HG02884 (cell line): ENCODE measurements at regions not wholly inside any gene's neighbourhood (a gene's known extent, or its start where the extent isn't known, plus 50 kb on each side); places are given as distances from the start of the nearest gene placed in this dataset.

Experiments
- ATAC-seq: cut with Tn5 transposase; IDR thresholded peaks from one replicate; pipeline ENCODE4 v1.9.1; 2021; ENCODE audit warnings: mild to moderate bottlenecking, moderate library complexity; ENCODE audit not compliant: unreplicated experiment

DNA sequence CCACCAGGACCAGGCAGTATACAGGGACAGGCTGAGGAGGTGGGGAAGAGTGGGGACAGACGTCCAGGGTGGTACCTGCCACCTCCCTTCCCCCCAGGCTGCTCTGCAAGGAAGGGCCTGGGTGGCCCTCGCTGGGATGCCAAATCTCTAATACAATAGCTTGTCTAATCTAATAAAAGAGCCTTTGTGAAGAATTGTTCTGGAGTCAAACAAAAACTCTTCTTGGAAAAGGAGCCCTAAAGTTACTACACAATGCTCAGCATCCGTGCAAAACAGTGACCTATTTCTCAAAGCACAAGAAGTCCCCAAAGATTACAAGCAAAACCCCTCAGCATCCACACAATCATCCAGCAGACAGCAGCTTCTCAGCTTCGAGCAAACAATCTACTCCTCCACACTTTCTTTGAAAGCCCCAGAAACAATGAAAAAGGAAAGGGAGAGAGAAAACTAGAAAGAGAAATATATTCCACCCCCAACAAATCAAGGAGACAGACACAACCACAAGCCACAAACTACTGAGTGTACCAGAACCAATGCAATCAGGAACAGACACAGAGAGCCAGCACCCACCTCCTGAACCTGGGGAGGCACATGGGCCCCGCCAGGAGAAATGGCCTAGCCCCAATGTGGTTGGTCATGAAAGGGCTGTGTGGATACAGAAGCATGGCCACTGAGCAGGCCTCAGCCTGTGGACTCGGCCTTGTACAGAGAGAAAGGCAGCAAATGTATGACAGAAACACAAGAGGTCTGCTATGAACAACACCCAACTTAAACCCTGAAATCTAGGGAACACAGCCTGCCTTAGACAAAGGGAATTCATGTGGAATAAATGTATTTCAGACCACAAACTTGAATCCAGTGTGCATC lies 177.1 kb upstream of the CHRNA7 start:
- ATAC-seq = no peak

DNA sequence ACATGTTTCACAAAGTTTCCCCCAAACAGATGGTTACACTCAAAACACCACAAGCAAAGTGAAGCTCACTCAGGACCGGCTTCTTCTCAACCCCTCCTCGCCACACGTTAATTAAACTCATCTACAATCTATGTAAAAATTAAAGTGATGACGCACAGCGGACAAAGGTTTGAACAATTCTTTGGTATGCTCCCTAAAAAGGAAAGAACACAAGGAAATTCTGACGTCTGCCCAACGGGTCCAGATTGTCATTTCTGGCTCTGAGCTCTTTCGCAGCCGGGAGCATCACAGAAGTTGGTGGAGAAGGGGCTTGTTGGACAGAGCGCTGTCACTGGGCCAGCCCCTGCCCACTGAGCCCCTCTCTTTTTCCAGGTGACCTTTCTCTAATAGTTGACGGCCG lies 173.7 kb upstream of the CHRNA7 start:
- no peak for ATAC-seq

DNA sequence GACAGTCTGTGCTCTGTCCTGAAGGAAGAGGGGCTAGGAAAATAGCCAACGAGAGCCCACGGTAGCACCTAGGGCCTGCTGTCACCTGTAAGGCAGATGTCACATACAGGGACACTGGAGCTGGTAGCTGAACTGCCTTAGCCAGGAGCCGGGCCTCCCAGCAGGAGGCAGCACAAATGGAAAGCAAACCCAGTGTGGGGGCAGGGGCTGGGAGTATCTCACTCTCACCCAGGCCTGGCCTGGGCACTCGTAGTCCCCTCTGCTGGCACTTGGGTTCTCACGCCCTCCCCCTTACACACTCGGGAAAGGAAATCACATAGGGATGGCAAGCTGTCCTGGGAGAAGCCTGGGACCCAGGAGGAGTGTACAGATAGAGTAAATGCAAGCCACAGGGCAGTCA lies 173.1 kb upstream of the CHRNA7 start:
- no peak for ATAC-seq

DNA sequence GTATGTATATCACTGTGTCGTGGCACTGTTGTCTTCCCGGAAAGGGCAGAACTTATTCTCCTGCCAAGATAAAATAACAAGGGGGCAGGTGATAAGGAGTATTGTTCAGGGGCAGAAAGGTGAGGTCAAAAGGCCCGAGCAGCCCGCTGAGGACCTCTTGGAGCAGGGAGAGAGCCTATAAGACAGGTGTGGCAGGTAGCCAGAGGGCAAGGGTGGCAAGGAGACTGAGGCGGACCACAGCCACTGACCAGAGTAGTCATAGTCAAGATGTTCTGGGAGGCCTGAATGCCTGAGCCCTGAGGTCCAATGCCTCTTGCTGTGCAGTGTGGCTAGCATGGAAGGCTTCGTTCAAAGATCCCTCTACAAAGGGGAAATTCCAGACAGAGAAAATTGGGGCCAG lies 172.3 kb upstream of the CHRNA7 start:
- no peak for ATAC-seq

DNA sequence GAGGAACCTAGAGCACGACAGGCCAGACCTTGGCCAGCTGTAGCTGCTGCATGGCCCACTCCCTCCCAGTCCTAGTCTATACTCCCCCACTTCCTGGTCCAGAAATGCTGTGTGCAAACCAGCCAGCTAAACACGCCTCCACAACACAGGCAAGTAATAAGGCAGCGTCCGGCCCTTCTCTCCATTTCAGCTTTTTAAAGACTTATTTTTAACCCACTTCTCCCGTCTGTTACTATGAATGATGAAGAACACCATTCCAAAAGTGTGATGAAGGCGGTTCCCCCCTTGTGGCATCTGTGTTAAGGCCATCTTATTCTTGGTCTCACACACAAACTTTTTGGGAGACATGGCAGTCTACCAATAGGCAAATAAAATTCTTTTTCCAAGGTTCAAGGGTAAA lies 164.1 kb upstream of the CHRNA7 start:
- ATAC-seq = no peak

DNA sequence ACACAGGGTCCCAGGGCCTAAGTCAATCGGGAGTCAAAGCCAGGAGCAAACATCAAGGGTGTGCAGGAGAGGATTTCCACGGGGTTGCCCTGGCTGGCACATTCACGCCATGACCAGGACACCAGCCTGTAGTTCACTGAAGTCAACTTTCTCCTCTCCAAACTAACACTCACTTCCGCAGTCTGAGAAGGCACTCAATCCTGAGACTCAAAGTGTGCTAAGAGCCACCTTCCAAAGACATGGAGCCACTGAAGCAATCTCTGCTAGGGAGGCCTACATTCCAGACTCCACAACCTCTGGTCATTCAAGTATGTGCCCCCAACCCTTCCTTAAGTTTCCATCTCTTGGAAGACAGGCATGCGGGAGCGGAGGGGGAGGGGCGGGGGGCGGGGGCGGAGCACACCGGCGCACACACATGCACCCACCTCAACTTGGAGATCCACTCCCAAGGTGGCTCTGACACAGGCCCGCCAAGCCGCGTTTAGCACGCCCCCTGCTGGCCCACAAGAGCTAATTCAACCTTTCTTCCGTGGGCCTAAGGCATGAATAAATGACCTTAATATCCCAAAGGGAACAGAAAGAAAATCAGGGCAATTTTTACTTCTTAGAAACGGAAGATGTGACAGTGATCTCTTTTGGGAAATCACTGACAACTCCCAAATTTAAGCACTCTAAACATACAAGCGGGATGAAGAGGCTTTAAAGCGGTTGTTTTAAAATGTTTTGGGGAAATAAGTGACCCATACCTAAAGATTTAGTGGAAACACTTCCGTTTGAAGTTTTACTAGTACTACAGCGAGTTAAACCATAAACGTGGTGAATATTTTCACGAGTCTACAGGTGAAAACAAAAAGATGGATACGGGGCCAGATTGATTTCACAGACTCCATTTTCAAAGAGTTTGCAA lies 162.5 kb upstream of the CHRNA7 start:
- ATAC-seq = no peak

DNA sequence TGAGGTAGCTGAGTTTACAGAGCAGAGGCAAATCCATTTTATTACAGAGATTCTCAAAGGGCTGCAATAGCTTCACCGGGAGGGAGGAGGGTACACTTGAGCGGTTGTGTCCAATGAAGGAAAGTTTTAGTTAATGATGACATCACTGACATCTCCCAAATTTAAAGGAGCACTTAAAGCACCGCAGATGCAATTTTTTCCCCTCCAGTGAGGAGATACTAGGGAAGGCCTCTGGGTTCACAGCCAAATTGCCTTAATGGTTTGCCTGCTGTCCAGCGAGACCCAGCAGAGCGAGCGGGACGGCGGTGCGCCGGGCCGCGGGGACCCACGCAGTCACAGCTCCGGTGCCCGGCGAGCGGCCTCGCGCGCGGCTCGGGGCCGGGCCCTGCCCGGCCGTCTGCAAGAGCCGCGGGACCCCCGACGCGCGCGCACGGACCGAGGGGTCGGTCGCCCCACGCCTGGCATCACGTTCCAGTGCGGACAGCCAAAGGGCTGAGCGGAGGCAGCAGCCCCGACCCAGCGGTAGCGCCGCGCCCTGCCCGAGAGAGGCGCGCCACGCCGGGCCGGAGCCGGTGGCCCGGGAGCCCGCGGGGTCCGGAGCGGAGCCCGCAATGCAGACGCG lies 160.5 kb upstream of the CHRNA7 start:
- ATAC-seq = peak; percentile 6

DNA sequence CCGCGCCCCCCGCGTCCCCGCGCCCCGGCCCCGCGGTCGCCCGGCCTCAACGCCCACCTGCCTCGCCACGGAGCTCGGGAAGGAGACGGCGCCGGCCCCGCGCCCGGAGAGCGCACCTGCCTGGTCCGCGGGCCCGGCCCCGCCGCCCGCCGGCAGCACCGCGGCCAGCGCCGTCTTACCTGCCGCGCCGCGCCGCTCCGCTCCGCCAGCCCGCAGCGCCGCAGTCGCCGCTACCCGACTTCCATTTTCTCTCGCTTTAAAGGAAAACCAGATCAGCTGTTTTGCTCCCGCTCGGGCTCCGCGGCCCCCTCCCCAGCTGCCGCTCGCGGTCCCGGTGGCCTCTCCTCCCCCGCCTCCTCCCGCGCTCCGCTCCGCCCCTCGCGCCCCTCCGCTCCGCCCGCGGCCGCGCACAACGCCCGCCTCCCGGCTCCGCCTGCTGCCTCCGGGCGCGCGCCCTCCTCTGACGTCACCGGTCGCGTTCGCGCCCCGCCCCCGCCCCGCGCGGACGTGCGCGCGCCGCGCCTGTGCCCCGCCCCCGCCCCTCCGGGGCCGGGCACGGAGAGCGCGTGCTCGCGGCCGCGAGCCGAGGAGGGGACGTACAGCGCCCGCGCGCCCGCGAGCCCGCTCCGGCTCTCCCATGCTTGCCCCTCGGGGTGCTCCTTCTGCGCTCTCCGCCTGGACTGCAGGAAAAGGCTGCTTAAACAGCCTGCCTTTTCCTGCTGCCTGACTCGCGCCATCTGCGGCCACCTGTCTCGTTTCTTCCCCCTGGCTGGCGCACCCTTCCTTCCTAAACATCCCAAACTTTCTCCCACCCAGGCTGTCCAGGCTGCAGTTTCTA lies 159.8 kb upstream of the CHRNA7 start, which contains the start of gene OTUD7A:
Gene OTUD7A, minus strand, starts transcription at position 346 of the 838 bp plus-strand sequence.
- ATAC-seq = peak; percentile 88

DNA sequence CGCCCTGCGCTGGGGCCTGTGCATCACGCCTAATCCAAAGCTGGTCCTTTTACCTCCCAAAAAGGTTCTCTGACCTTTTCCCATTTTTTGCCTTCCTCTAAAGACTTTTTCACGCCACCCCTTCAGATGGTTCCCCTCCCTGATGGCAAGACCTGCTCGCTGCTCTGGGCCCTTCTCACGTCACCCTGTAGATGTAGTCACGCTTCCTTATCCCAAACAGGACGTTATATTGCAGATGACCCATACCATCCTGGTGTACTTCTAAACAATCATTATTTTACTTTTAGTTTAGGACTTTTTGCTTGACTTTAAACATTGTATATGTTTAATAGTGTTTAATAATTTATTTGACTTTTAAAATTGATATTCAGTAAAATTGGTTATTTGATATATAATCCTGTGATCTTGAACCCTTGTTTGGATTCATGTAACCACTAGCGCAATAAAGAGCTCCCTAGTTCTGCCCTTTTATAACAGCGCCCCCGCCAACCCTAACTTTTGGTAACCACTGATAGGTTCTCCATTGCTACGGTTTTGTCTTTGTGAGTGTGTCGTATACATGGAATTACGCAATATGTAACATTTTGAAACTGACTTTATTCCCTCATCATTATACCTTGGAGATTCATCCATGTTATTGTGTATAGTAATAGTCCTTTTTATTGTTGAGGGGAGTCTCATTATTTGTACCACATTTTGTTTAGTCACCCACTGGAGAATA lies 159.0 kb upstream of the CHRNA7 start:
- no peak for ATAC-seq

DNA sequence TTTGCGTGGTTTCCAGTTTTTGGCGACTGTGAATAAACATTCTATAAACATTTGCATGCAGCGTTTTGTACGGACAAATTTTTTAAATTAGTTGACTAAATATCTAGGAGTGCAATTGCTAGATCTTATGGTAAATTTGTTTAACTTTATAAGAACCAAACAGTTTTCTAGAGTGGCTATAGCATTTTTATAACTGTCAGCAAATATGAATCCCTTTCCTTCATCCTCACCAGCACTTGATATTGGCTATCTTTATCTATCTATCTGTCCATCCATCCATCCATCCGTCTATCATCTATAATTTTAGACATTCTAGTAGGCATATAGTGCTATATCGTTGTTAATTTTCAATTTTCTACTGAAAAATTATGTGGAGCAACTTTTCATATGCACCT lies 158.4 kb upstream of the CHRNA7 start:
- no peak for ATAC-seq

DNA sequence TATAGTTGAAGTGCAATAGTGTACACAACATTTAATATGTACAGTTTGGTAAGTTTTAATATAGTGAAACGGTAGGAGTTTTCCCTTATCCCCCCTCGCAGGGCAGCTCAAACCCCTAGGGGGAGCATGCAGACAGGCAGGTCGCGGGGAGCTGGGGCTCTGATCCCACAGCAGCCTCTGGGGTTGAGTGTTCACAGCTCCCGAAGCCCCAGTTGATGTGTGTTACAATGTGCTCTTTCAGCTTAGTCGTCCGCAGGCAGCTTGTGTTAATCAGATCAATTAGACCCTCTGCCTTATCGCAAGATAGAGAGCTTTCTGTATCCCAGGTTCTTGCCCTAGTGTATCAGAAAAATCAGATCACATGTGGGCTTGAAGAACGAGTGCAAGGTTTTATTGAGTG lies 143.1 kb upstream of the CHRNA7 start:
- no peak for ATAC-seq

DNA sequence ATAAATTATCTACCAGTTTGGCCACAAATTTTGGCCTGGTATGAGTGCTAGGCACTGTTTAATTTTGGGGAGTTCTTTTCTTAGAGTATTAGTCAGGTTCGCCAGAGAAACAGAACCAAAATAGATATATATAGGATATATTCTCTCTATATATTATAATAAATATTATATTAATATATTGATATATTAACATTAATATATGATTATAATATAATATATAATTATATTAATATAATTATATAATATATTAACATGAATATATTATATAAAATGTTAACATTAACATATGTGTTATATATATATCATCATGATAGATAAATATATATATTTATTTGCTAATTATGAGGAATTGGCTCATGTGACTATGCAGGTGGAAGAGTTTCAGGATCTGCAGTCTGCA lies 137.8 kb upstream of the CHRNA7 start:
- no peak for ATAC-seq

DNA sequence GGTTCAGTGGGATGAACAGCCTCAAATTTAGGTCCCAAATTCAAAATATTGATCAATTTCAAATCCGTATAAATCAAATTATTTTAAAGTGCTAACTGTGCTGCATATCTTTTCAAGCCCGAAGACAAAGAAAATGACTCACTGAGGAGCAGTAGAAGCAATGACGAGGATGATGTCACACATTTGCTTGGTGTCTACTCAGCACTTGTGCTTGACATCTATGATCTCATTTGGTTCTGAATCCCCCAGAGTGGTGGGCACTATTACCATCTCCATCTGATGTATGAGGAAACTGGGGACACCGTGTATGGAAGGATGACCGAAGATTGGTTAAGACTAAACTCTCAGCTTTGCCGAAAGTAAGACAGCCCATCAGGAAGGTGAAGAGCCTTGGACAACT lies 136.5 kb upstream of the CHRNA7 start:
- ATAC-seq = no peak

DNA sequence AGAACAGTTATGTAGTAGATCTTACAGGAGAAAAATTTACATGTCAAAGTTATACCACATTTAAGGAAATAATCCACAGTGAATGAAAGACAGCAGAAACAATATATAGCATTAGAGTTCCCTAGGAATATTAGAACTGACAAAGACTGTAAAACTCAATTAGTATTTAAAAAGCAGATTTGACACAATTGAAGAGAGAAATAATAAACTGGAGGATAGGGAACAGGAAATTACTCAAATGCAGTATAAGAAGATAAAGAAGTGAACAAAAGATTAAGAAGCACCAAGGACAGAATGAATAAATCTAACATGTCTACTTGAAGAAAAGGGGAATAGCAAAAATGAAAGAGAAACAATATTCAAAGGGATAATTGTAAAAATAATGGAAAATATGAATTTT lies 132.6 kb upstream of the CHRNA7 start:
- no peak for ATAC-seq

DNA sequence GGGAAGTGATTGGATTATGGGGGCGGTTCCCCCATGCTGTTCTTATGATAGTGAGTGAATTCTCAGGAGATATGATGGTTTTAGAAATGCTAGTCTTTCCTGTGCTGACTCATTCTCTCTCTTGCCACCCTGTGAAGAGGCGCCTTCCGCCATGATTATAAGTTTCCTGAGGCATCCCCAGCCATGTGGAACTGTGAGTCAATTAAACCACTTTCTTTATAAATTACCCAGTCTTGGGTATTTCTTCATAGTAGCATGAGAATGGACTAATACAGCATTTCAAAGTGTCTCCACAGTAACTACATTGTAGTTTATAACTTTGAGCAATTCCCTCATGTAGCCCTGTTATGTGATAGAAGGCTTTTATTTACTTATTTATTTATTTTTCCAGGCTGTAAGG lies 128.8 kb upstream of the CHRNA7 start:
- no peak for ATAC-seq

DNA sequence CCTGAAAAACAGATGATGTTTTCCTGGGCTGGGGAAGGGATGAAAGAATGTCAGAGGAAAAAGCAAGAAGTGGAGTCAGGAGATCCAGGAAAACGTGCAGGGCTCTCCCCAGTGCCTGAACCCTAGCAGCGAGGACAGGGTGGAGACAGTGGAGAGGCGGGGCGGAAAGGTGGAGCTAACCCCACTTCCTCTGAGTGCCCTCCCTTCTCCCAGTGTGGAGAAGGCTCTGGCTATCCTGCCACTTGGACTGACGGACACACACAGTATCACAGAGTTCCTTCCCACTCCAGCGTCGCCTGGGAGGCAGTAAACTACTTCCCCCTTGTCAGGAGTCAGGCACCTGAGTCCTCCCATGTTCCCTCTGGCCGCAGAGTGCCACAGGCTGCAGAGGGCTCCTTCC lies 125.3 kb upstream of the CHRNA7 start:
- no peak for ATAC-seq

DNA sequence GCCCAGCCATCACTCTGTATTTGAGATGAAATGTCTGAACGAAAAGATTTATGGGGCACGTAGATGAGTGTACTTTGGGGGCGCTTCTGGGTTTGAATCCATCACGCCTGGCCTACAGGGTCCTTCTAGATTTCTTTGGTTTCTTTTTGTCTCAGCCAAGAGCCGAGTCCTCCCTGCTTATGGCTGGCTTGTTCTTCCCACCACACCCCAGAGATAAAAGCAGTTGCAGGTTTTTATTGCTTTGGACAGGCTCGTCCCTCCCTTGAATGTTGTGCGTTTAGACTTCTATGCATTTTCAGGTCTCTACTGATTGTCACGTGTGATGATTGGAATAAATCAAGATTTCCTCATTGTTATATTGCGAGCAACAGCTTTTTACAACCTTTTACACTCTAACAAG lies 104.8 kb upstream of the CHRNA7 start:
- no peak for ATAC-seq

DNA sequence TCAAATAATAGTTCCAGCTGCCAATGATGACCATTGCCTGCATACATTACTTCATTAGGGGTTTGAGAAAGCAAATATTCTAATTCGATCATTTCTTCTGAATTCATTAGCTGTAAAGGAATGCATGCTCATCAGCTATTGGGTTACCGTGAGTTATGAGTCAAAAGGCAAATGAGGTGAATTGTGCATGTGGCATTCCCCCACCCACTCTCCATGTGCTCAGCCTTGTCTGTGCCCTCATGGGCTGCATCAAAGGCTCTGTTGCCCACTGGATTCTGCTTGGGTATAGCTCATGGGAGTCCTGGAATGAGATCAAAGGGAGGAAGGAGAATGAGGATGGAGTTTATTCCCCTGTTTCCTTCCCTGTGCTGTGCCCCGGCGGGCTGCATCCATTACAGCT lies 99.3 kb upstream of the CHRNA7 start:
- ATAC-seq = no peak

DNA sequence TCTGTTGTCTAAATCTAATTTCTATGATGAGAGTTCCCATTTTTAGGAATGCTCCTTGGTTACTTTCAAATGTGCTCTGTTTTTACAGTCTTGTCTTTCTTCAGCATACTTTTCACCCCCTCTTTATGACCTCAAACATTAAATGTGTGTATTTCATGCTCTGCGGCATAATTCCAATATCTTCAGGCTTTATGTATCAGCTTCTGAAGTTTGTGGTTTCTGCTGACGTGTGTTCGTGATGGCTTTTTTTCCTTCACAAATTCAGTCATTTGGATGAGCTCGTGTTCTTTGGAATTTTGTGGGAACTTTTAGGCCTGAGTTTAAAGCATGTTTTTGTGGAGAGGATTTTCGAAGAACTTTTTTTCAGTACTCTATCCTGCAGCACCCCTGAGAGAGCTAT lies 97.7 kb upstream of the CHRNA7 start:
- no peak for ATAC-seq

DNA sequence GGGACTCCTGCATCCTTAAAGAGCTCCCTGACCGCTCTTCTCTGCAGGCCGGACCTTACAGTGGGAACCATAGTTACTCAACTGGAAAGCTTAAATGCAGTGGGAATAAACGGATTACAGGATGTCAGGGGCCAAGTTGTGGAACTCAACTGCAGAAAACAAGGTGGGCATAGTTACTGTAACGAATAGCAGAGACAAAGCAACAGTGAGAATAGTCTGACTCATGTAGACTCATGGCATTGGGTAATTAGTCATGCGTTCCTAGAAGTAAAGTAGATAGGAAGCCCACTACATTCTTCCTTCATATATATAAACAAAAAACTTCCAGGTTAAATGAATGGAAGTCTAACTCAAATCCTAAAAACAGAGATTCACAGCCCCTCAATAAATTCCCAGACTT lies 95.5 kb upstream of the CHRNA7 start:
- ATAC-seq = no peak
